GM18508 (cell line): ENCODE measurements at regions not wholly inside any gene's neighbourhood (a gene's known extent, or its start where the extent isn't known, plus 50 kb on each side); places are given as distances from the start of the nearest gene placed in this dataset.
"Not testable (repeated sequence)": the region's sequence is repeated elsewhere in the genome, so short reads cannot be mapped to it uniquely, and the experiment has no call there.

ENCODE experiments used
- ATAC-seq: cut with Tn5 transposase; IDR thresholded peaks from one replicate; pipeline ENCODE4 v1.9.1; 2021; ENCODE audit warnings: moderate number of reproducible peaks; ENCODE audit not compliant: insufficient read depth, unreplicated experiment

- no peak for ATAC-seq
Measured at GRCh38 chr13:83825676-83826075, 56.6 kb downstream of the SLITRK1 start.

- no peak for ATAC-seq
Measured at GRCh38 chr13:83824560-83824959, 57.7 kb downstream of the SLITRK1 start.

GRCh38 chr13:83824120-83824519 is 58.2 kb downstream of the SLITRK1 start:
- no peak for ATAC-seq

GRCh38 chr13:83819611-83820010 is 62.7 kb downstream of the SLITRK1 start:
- ATAC-seq: no peak

- ATAC-seq: no peak
Measured at GRCh38 chr13:83819156-83819555, 63.1 kb downstream of the SLITRK1 start.

- no peak for ATAC-seq
Measured at GRCh38 chr13:83816081-83816480, 66.2 kb downstream of the SLITRK1 start.

GRCh38 chr13:83815598-83815997 is 66.7 kb downstream of the SLITRK1 start:
- no peak for ATAC-seq

- no peak for ATAC-seq
Measured at GRCh38 chr13:83810136-83810535, 72.1 kb downstream of the SLITRK1 start.

GRCh38 chr13:83804356-83804962 is 77.8 kb downstream of the SLITRK1 start:
- ATAC-seq: no peak

GRCh38 chr13:83798731-83799130 is 83.5 kb downstream of the SLITRK1 start:
- ATAC-seq: no peak

GRCh38 chr13:83796364-83796763 is 85.9 kb downstream of the SLITRK1 start:
- ATAC-seq: no peak

GRCh38 chr13:83794583-83794982 is 87.7 kb downstream of the SLITRK1 start:
- no peak for ATAC-seq

GRCh38 chr13:83780227-83780626 is 102.0 kb downstream of the SLITRK1 start:
- no peak for ATAC-seq

GRCh38 chr13:83773961-83774360 is 108.3 kb downstream of the SLITRK1 start:
- ATAC-seq: no peak

- no peak for ATAC-seq
Measured at GRCh38 chr13:83765796-83766195, 116.5 kb downstream of the SLITRK1 start.

GRCh38 chr13:83761631-83762030 is 120.6 kb downstream of the SLITRK1 start:
- no peak for ATAC-seq

- ATAC-seq: not testable (repeated sequence)
Measured at GRCh38 chr13:83755210-83755609, 127.1 kb downstream of the SLITRK1 start.

GRCh38 chr13:83753912-83754624 is 128.2 kb downstream of the SLITRK1 start:
- no peak for ATAC-seq

GRCh38 chr13:83752141-83752540 is 130.1 kb downstream of the SLITRK1 start:
- ATAC-seq: no peak

- no peak for ATAC-seq
Measured at GRCh38 chr13:83740622-83741021, 141.7 kb downstream of the SLITRK1 start.

- ATAC-seq: no peak
Measured at GRCh38 chr13:83738407-83738806, 143.9 kb downstream of the SLITRK1 start.

GRCh38 chr13:83733293-83733692 is 149.0 kb downstream of the SLITRK1 start:
- no peak for ATAC-seq
